Heart right ventricle (tissue), 16 donors: ENCODE measurements at regions not wholly inside any gene's neighbourhood (a gene's known extent, or its start where the extent isn't known, plus 50 kb on each side); places are given as distances from the start of the nearest gene placed in this dataset.
A peak's percentile ranks its signal among the peaks of the same experiment; 100 is the strongest.
"Not testable (repeated sequence)": the region's sequence is repeated elsewhere in the genome, so short reads cannot be mapped to it uniquely, and the experiment has no call there.

Experiments used
- ATAC-seq, 8 donors: fragments of 200-7000 bp; cut with Tn5 transposase; one replicate each; pipeline ENCODE4 v1.9.1; 2020; ENCODE audit warnings: mild to moderate bottlenecking in 8 of 8, moderate library complexity in 8 of 8, moderate number of reproducible peaks in 1 of 8
- DNase-seq, 2 donors: peaks; one replicate each; pipeline ENCODE4 v3.0.0-alpha.2; 2020
- H3K27ac ChIP-seq, 10 donors: fragments of 200-600 bp; sonication (generic) in 2 of 10; one replicate each; pipeline versions ENCODE4 v1.5.0 to v1.8.0; 2020 to 2022; ENCODE audit warnings: mild to moderate bottlenecking in 3 of 10
- H3K27me3 ChIP-seq, 7 donors: fragments of 200-600 bp; one replicate each; pipeline ENCODE4 v1.8.0; 2021 to 2022; ENCODE audit warnings: mild to moderate bottlenecking in 2 of 7
- H3K36me3 ChIP-seq, 9 donors: fragments of 200-600 bp; sonication (generic) in 1 of 9; one replicate each; pipeline versions ENCODE4 v1.5.0 to v1.8.0; 2020 to 2022; ENCODE audit warnings: mild to moderate bottlenecking in 2 of 9
- H3K4me1 ChIP-seq, 9 donors: fragments of 200-600 bp; sonication (generic) in 1 of 9; one replicate each; pipeline versions ENCODE4 v1.5.0 to v1.8.0; 2020 to 2022; ENCODE audit warnings: mild to moderate bottlenecking in 4 of 9
- H3K4me3 ChIP-seq, 10 donors: fragments of 200-600 bp; sonication (generic) in 2 of 10; one replicate each; pipeline versions ENCODE4 v1.5.0 to v1.8.0; 2020 to 2022; ENCODE audit warnings: mild to moderate bottlenecking in 7 of 10, moderate library complexity in 2 of 10
- H3K9me3 ChIP-seq, 11 donors: fragments of 200-600 bp in 10 of 11; sonication (generic) in 2 of 11; one replicate each; pipeline versions ENCODE4 v1.5.0 to v1.8.0; 2013 to 2022; ENCODE audit warnings: mild to moderate bottlenecking in 2 of 11, control low read depth in 1 of 11, moderate library complexity in 1 of 11
- CTCF ChIP-seq, 9 donors: fragments of 200-600 bp; sonication (generic) in 2 of 9; IDR thresholded peaks; one replicate each; pipeline versions ENCODE4 v1.5.0 to v1.8.0; 2021 to 2022; ENCODE audit warnings: antibody characterized with exemption in 9 of 9, mild to moderate bottlenecking in 5 of 9, moderate library complexity in 1 of 9
- WGBS, 2 donors: extraction: QIAGEN DNeasy Blood & Tissue Kit; methylation state at CpG; one replicate each; pipeline ENCODE4 v1.1.7; 2013; ENCODE audit warnings: inconsistent platforms in 1 of 2; 5-methylcytosine and 5-hydroxymethylcytosine counted together
- intact Hi-C, 10 donors: fragments of 100-400 bp; cut with DNase I; formaldehyde crosslinking; loops; one replicate each; pipeline versions ENCODE4 v1.11.1 to v1.14.2; 2022
- donor health status: Arrhythmogenic right ventricular cardiomyopathy.
- donor health status: ischemic (EF 13 %, LVEDD 7.1; RV severe dilation, severe dysfunction).
- donor health status: healthy with polysubstance abuse.
- donor health status: DM: no; HTN: yes; CAD: no.
- donor health status: DM: no; HTN: no; CAD: no.
- donor health status: ischemic (EF 25% LVEDD 6.9; RV normal size, moderate dysfunction).
- donor health status: ischemic (EF 25% LVEDD 5.7; RV mildly dilated, moderate dysfunction).
- donor health status: healthy.
- donor health status: DM: yes; HTN: yes; CAD: no.
- donor health status: Ischemic cardiomyopathy.
- donor health status: ischemic (EF 35%, LVEDD 5.7; RV mildly dilated, moderate dysfunction).
- donor health status: nonischemic (EF 11% LVEDD 7.7; RV severe dilation, severe dysfunction).
- donor health status: DM: yes; HTN: yes; CAD: no.
- donor health status: PGD.
- donor health status: ischemic (EF 29% LVEDD 5.4; RV normal size, mild dysfunction).
- donor health status: nonischemic (EF 23%, LVEDD 6.1; RV moderate dilation, normal function).

- H3K4me3 ChIP-seq, result no peak overlapping the region
- no peak for ATAC-seq
- no peaks in the 10 kb centered on the region for H3K4me1 ChIP-seq
- intact Hi-C loops, result no loop called here
- H3K9me3 ChIP-seq, result peaks cover 0 to 50% (median 10%) of the 10 kb centered on the region in 11 donors
- DNase-seq, result no peak
- no peak for TF ChIP-seq CTCF (IDR thresholded peaks at IDR 0.05)
- no peaks in the 10 kb centered on the region for H3K36me3 ChIP-seq
- WGBS, 2 donors, result 86% methylated on average over 2 of the region's 2 CpGs
- no peaks in the 10 kb centered on the region for H3K27me3 ChIP-seq
- H3K27ac ChIP-seq, result no peak overlapping the region
Observed at GRCh38 chr2:163897799-163898198, 162.0 kb upstream of the FIGN start.

- not testable (repeated sequence) for ATAC-seq
Observed at GRCh38 chr2:163893444-163893843, 157.6 kb upstream of the FIGN start.

GRCh38 chr2:163888591-163888990 is 152.8 kb upstream of the FIGN start:
- no peak for DNase-seq
- Histone ChIP-seq H3K27ac (no peak overlapping the region), H3K27me3 (no peaks in the 10 kb centered on the region), H3K4me1 (no peaks in the 10 kb centered on the region), H3K36me3 (no peaks in the 10 kb centered on the region), H3K4me3 (no peak overlapping the region), H3K9me3 (peaks cover 0 to 11% (median 0%) of the 10 kb centered on the region in 11 donors)
- TF ChIP-seq CTCF (IDR thresholded peaks at IDR 0.05), result no peak
- ATAC-seq, result no peak
- intact Hi-C loops, result no loop called here
- WGBS, 2 donors, result 86 to 91% methylated on average over 4 of the region's 4 CpGs

More at GRCh38 chr2:163893444-163893843, 157.6 kb upstream of the FIGN start:
- H3K4me3 ChIP-seq, intact Hi-C loops, H3K36me3 ChIP-seq, H3K27ac ChIP-seq, H3K4me1 ChIP-seq, DNase-seq, H3K27me3 ChIP-seq: not testable (repeated sequence)
- H3K9me3 ChIP-seq, result peaks cover 0 to 14% (median 0%) of the 10 kb centered on the region in 11 donors
- WGBS, 2 donors, result 0 to 26% methylated on average over 1 of the region's 1 CpG

- no peaks in the 10 kb centered on the region for H3K36me3 ChIP-seq
- TF ChIP-seq CTCF (IDR thresholded peaks at IDR 0.05), result peak in 3 of 9 donors; percentile 12 to 49 (median 22)
- no peak overlapping the region for H3K4me3 ChIP-seq
- H3K4me1 ChIP-seq, result no peaks in the 10 kb centered on the region
- H3K27me3 ChIP-seq, result no peaks in the 10 kb centered on the region
- intact Hi-C loops, result no loop called here
- no peak overlapping the region for H3K27ac ChIP-seq
- no peak for DNase-seq
- no peak for ATAC-seq
- peaks cover 0 to 5% (median 0%) of the 10 kb centered on the region in 11 donors for H3K9me3 ChIP-seq
Observed at GRCh38 chr2:163887182-163887581, 151.4 kb upstream of the FIGN start.

- intact Hi-C loops, result no loop called here
- no peak for ATAC-seq
Observed at GRCh38 chr2:163884416-163884815, 148.6 kb upstream of the FIGN start.

More at GRCh38 chr2:163884416-163884815, 148.6 kb upstream of the FIGN start:
- no peak for DNase-seq
- WGBS, 2 donors, result 94% methylated on average over 10 of the region's 10 CpGs
- no peak for TF ChIP-seq CTCF (IDR thresholded peaks at IDR 0.05)
- no peaks in the 10 kb centered on the region for H3K4me1 ChIP-seq
- no peaks in the 10 kb centered on the region for H3K27me3 ChIP-seq
- H3K36me3 ChIP-seq, result no peaks in the 10 kb centered on the region
- H3K4me3 ChIP-seq, result no peak overlapping the region
- H3K27ac ChIP-seq, result no peak overlapping the region
- peaks cover 0 to 7% (median 0%) of the 10 kb centered on the region in 11 donors for H3K9me3 ChIP-seq
